Naive thymus-derived CD8-positive, alpha-beta T cell (primary cell): ENCODE measurements at regions not wholly inside any gene's neighbourhood (a gene's known extent, or its start where the extent isn't known, plus 50 kb on each side); places are given as distances from the start of the nearest gene placed in this dataset.
"Not testable (repeated sequence)": the region's sequence is repeated elsewhere in the genome, so short reads cannot be mapped to it uniquely, and the experiment has no call there.

Source experiments
- ATAC-seq, 2 donors: fragments of 150-1000 bp; cut with Tn5 transposase in 1 of 2; sonication (Bioruptor Pico), chemical (Tn5 transposase) in 1 of 2; 1 replicate in 1 of 2; 2 replicates in 1 of 2; pipeline ENCODE4 v1.10.0; 2021; ENCODE audit warnings: mild to moderate bottlenecking in 2 of 2, moderate library complexity in 2 of 2
- POLR2A ChIA-PET: fragments of 350-600 bp; sonication (Branson Sonifier 250); formaldehyde crosslinking; loops from one replicate; lab custom pipeline; 2021; ENCODE audit warnings: antibody characterized with exemption; lab: Charles Lee
- DNase-seq, 10 donors: peaks; one replicate each; pipeline versions ENCODE4 v3.0.0 to v3.0.0-alpha.2; 2020 to 2022
- H3K27ac Mint-ChIP-seq, 10 donors: one replicate each; pipeline ENCODE4 v1.8.0; 2020 to 2022; ENCODE audit warnings: mild to moderate bottlenecking in 10 of 10, mixed read lengths in 10 of 10, moderate library complexity in 4 of 10, inconsistent platforms in 1 of 10
- H3K27me3 Mint-ChIP-seq, 5 donors: one replicate each; pipeline ENCODE4 v1.8.0; 2021 to 2022; ENCODE audit warnings: mixed read lengths in 5 of 5
- H3K36me3 Mint-ChIP-seq, 3 donors: one replicate each; pipeline ENCODE4 v1.8.0; 2020 to 2022; ENCODE audit warnings: mixed read lengths in 3 of 3, mild to moderate bottlenecking in 2 of 3, inconsistent platforms in 1 of 3
- H3K4me1 Mint-ChIP-seq, 4 donors: one replicate each; pipeline ENCODE4 v1.8.0; 2021 to 2022; ENCODE audit warnings: mixed read lengths in 4 of 4
- H3K4me3 Mint-ChIP-seq, 10 donors: one replicate each; pipeline ENCODE4 v1.8.0; 2020 to 2022; ENCODE audit warnings: mild to moderate bottlenecking in 10 of 10, mixed read lengths in 10 of 10, moderate library complexity in 6 of 10, inconsistent platforms in 1 of 10
- H3K9me3 Mint-ChIP-seq, 9 donors: one replicate each; pipeline ENCODE4 v1.8.0; 2020 to 2022; ENCODE audit warnings: mixed read lengths in 9 of 9, mild to moderate bottlenecking in 3 of 9, inconsistent platforms in 1 of 9, moderate library complexity in 1 of 9

DNA sequence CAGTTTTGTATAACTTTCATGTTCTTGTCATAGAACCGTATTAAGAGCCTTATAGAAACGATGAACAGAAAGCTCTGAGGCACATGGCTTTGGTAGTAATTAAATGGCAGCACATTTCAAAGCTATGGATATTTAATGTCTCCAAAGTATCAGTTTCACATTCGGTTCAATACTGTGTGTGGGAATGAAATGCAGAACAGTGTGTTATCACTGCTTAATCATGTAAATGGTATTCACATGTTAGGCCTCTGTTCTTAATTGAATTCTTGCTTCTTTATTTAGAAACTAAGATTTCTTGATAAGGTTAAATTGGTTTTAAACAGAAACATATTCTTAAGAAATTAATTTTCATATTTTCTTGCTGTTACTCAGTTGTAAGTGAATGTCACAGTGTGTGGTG lies 701.0 kb upstream of the PITX2 start:
- POLR2A ChIA-PET = no interaction called here
- peaks cover 0 to 10% (median 0%) of the 10 kb centered on the region in 9 donors for H3K9me3 Mint-ChIP-seq
- peaks cover 0 to 1% (median 0%) of the 10 kb centered on the region in 5 donors for H3K27me3 Mint-ChIP-seq
- H3K4me3 Mint-ChIP-seq = no peak overlapping the region
- ATAC-seq = no peak
- no peak for DNase-seq
- H3K27ac Mint-ChIP-seq = no peak overlapping the region
- no peaks in the 10 kb centered on the region for H3K4me1 Mint-ChIP-seq
- H3K36me3 Mint-ChIP-seq = no peaks in the 10 kb centered on the region

DNA sequence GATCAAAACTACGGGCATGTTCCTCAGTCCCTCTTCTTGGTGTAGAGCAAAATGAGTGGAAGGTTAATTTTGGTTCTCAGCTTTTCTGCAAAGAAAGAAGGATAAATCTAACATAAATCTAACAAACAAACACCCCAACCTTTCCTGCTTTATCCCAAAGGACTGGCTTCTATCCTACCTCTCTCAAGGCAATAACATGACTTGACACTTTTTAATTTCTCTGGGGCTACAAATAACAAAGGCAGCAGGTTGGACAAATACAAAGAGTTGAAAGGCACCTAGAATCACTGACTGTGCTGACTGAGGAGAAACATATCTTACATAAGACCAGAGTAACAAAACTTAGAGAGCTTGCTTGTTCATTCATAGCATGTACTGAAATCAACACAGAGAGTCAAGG lies 703.6 kb upstream of the PITX2 start:
- ATAC-seq (no peak), DNase-seq (no peak)
- H3K36me3 Mint-ChIP-seq = no peaks in the 10 kb centered on the region
- no peaks in the 10 kb centered on the region for H3K4me1 Mint-ChIP-seq
- POLR2A ChIA-PET = no interaction called here
- peaks cover 0 to 1% (median 0%) of the 10 kb centered on the region in 5 donors for H3K27me3 Mint-ChIP-seq
- no peak overlapping the region for H3K4me3 Mint-ChIP-seq
- no peak overlapping the region for H3K27ac Mint-ChIP-seq
- H3K9me3 Mint-ChIP-seq = peaks cover 0 to 11% (median 0%) of the 10 kb centered on the region in 9 donors

DNA sequence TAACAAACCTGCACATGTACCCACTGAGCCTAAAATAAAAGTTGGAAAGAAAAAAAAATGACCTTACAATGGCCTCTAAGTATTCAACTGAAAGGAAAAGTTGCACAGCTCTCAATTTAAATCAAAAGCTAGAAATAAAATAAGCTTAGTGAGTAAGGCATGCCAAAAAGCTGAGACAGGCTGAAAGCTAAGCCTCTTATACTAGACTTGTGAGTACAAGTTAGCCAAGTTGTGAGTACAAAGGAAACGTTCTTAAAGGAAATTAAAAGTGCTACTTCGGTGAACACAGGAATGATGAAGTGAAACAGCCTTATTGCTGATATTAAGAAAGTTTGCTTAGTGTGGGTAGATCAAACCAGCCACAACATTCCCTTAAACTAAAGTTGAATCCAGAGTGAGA lies 707.9 kb upstream of the PITX2 start:
- H3K9me3 Mint-ChIP-seq = peaks cover 0 to 21% (median 3%) of the 10 kb centered on the region in 9 donors
- peaks cover 0 to 1% (median 0%) of the 10 kb centered on the region in 5 donors for H3K27me3 Mint-ChIP-seq
- H3K4me1 Mint-ChIP-seq = no peaks in the 10 kb centered on the region
- ATAC-seq (no peak), DNase-seq (no peak)
- POLR2A ChIA-PET = no interaction called here
- no peak overlapping the region for H3K27ac Mint-ChIP-seq
- H3K36me3 Mint-ChIP-seq = no peaks in the 10 kb centered on the region
- no peak overlapping the region for H3K4me3 Mint-ChIP-seq

DNA sequence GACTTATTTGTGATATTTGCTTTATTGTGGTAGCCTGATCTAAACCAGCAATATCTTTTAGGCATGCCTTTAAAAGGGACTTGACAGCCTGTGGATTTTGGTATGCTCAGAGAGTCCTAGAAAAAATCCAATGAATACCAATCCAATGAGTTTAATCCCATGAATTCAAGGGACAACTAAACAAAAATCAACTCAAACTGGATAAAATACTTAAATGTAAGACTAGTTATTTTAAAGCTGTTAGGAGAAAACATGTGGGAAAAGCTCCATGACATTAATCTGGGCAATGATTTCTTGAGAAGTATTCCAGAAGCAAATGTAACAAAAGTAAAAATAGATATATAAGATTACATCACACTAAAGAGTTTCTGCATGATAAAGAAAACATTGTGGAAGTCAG lies 711.5 kb upstream of the PITX2 start:
- DNase-seq (no peak), ATAC-seq (no peak)
- POLR2A ChIA-PET = no interaction called here
- Mint-ChIP-seq H3K9me3 (peaks cover 0 to 18% (median 5%) of the 10 kb centered on the region in 9 donors), H3K4me3 (no peak overlapping the region), H3K4me1 (no peaks in the 10 kb centered on the region), H3K36me3 (no peaks in the 10 kb centered on the region), H3K27ac (no peak overlapping the region), H3K27me3 (no peaks in the 10 kb centered on the region)

DNA sequence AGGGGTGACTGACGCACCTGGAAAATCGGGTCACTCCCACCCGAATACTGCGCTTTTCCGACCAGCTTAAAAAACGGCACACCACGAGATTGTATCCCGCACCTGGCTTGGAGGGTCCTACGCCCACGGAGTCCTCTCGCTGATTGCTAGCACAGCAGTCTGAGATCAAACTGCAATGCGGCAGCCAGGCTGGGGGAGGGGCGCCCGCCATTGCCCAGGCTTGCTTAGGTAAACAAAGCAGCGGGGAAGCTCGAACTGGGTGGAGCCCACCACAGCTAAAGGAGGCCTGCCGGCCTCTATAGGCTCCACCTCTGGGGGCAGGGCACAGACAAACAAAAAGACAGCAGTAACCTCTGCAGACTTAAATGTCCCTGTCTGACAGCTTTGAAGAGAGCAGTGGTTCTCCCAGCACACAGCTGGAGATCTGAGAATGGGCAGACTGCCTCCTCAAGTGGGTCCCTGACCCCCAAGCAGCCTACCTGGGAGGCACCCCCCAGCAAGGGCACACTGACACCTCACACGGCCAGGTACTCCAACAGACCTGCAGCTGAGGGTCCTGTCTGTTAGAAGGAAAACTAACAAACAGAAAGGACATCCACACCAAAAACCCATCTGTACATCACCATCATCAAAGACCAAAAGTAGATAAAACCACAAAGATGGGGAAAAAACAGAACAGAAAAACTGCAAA lies 714.5 kb upstream of the PITX2 start:
- ATAC-seq, H3K27me3 Mint-ChIP-seq, H3K9me3 Mint-ChIP-seq, H3K36me3 Mint-ChIP-seq, H3K4me1 Mint-ChIP-seq, DNase-seq, POLR2A ChIA-PET, H3K4me3 Mint-ChIP-seq, H3K27ac Mint-ChIP-seq: not testable (repeated sequence)

DNA sequence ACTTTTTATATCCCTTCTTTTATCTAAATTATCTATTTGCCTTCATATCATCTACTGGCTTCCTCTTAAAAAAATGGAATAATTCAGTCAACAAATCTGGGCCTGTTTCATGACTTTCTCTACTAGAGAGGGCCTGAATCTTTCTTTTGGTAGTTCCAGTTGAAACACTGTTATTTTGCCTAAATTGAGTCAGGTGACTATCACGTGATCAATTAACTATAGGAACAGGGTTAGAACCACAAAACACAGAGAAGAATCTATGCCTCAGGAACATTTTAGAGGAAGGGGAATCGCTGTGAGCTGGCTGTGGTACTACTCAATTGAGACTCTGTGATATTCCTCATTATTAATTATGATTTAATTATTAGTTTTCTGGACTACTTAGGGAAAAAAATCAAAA lies 736.7 kb upstream of the PITX2 start:
- peaks cover 0 to 16% (median 2%) of the 10 kb centered on the region in 9 donors for H3K9me3 Mint-ChIP-seq
- POLR2A ChIA-PET = no interaction called here

DNA sequence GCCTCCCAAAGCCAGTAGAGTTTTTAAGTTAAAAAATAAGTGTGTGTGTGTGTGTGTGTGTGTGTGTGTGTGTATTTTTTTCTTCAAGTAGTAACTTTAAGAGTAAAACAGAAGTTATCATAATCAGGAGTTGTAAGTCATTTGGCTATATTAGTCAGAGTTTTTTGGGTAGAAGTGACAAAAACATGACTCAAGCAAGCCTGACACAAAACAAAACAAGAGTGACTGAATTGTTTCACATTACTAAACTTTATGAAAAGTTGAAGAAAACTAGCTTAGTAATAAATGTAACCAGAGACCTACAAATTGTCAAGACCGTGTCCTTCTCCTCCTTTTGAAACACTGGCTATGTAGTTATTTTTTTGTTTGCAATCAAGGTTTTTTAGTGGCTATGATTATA lies 738.0 kb upstream of the PITX2 start:
- no peaks in the 10 kb centered on the region for H3K27me3 Mint-ChIP-seq
- H3K4me1 Mint-ChIP-seq = no peaks in the 10 kb centered on the region
- H3K36me3 Mint-ChIP-seq = no peaks in the 10 kb centered on the region
- DNase-seq (no peak), ATAC-seq (no peak)
- no peak overlapping the region for H3K27ac Mint-ChIP-seq
- POLR2A ChIA-PET = no interaction called here
- no peak overlapping the region for H3K4me3 Mint-ChIP-seq
- peaks cover 0 to 16% (median 2%) of the 10 kb centered on the region in 9 donors for H3K9me3 Mint-ChIP-seq

More for the DNA sequence above, 736.7 kb upstream of the PITX2 start:
- no peaks in the 10 kb centered on the region for H3K27me3 Mint-ChIP-seq
- H3K4me1 Mint-ChIP-seq = no peaks in the 10 kb centered on the region
- no peak overlapping the region for H3K4me3 Mint-ChIP-seq
- H3K36me3 Mint-ChIP-seq = no peaks in the 10 kb centered on the region
- H3K27ac Mint-ChIP-seq = no peak overlapping the region
- DNase-seq = no peak
- no peak for ATAC-seq

DNA sequence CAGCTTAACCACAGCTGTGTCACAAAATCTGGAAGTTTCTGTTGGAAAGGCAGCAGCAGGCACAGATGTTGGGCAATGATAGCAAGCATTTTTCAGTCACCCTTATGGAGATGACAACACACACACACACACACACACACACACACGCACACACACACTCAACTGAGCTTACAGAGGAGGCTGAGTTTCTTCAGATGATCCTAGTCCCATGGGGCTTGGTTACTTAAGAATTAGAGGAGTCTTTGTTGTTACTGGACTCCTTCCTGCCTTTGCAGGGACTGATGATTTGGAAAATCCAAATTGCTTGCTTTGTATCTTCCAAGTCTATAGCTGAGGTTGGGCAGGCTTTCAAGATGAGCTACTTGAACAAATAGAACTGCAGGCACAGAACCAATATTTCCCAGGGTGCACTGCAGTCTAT lies 740.1 kb upstream of the PITX2 start:
- no peak for DNase-seq
- ATAC-seq = no peak
- peaks cover 0 to 26% (median 7%) of the 10 kb centered on the region in 9 donors for H3K9me3 Mint-ChIP-seq
- H3K4me1 Mint-ChIP-seq = no peaks in the 10 kb centered on the region
- H3K27me3 Mint-ChIP-seq = no peaks in the 10 kb centered on the region
- H3K4me3 Mint-ChIP-seq = no peak overlapping the region
- H3K27ac Mint-ChIP-seq = no peak overlapping the region
- no peaks in the 10 kb centered on the region for H3K36me3 Mint-ChIP-seq
- POLR2A ChIA-PET = no interaction called here

DNA sequence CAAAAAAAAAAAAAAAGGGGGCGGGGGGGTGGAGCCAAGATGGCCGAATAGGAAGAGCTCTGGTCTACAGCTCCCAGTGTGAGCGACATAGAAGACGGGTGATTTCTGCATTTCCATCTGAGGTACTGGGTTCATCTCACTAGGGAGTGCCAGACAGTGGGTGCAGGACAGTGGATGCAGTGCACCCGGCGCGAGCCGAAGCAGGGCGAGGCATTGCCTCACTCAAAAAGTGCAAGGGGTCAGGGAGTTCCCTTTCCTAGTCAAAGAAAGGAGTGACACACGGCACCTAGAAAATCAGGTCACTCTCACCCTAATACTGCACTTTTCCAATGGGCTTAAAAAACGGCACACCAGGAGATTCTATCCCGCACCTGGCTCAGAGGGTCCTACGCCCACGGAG lies 755.0 kb upstream of the PITX2 start:
- ATAC-seq, DNase-seq, H3K4me1 Mint-ChIP-seq, H3K4me3 Mint-ChIP-seq, H3K27me3 Mint-ChIP-seq, POLR2A ChIA-PET, H3K27ac Mint-ChIP-seq, H3K36me3 Mint-ChIP-seq: not testable (repeated sequence)
- H3K9me3 Mint-ChIP-seq = peaks cover 0 to 20% (median 6%) of the 10 kb centered on the region in 9 donors

DNA sequence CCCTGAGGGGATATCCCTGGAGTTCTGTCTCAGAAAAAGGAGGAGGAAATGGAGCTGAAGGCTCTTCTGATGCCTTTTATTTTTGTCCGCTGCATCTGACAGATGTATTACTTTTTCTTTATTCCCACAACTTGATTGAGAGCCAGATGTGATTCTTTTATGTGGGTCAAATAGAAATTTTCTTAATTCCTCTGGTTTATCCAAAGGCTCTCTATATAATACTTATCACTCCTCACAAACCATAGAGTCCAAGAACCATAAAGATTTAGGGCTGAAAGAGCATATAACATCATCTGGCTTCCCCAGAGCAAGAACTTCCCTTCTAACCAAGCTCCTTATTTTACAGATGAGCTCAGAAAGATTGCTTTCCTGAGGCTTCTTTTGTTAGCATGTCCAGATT lies 756.7 kb upstream of the FAM241A start:
- H3K9me3 Mint-ChIP-seq = peaks cover 6 to 27% (median 8%) of the 10 kb centered on the region in 9 donors
- no peak overlapping the region for H3K4me3 Mint-ChIP-seq
- ATAC-seq (no peak), DNase-seq (no peak)
- no peaks in the 10 kb centered on the region for H3K36me3 Mint-ChIP-seq
- POLR2A ChIA-PET = no interaction called here
- no peak overlapping the region for H3K27ac Mint-ChIP-seq
- no peaks in the 10 kb centered on the region for H3K4me1 Mint-ChIP-seq
- H3K27me3 Mint-ChIP-seq = no peaks in the 10 kb centered on the region

DNA sequence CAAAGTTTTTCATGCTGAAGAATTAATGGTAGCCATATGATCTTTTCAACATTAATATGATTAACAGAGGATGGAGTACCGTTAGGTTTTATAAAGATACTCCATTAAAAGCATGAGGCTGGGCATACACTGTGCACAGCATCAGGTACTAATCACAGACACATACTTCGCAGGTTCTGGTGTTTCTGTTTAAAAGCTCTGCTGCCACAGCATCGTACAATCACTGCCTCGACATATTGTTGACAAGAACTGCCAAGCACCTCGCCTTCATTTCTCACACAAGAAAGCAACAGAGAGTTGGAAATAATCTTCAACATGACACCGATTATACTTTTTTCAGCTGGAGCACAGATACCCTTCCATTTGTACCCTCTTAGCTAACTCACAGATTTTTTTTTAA lies 753.4 kb upstream of the FAM241A start:
- no peaks in the 10 kb centered on the region for H3K4me1 Mint-ChIP-seq
- ATAC-seq = no peak
- H3K9me3 Mint-ChIP-seq = peaks cover 0 to 19% (median 7%) of the 10 kb centered on the region in 9 donors
- no peak overlapping the region for H3K27ac Mint-ChIP-seq
- POLR2A ChIA-PET = no interaction called here
- H3K36me3 Mint-ChIP-seq = no peaks in the 10 kb centered on the region
- no peak overlapping the region for H3K4me3 Mint-ChIP-seq
- DNase-seq = no peak
- no peaks in the 10 kb centered on the region for H3K27me3 Mint-ChIP-seq

DNA sequence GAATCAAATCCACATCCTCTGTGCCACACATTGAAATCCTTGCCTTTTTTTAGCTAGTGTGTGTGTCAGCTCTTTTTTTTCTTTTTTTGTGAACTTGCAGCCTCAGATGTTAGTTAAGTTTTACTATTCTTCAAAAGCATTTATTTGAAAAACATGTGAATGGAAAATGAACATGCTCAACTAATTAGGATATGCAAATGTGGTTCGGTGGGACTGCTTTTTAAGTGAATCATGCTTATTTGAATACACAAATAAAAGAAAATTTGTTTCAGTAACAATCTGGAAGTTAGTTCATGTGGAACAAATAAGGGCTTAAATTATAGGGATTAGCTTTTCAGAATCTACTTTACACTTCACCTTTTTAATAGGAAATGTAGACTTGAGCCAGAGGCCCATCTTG lies 751.5 kb upstream of the FAM241A start:
- POLR2A ChIA-PET = no interaction called here

DNA sequence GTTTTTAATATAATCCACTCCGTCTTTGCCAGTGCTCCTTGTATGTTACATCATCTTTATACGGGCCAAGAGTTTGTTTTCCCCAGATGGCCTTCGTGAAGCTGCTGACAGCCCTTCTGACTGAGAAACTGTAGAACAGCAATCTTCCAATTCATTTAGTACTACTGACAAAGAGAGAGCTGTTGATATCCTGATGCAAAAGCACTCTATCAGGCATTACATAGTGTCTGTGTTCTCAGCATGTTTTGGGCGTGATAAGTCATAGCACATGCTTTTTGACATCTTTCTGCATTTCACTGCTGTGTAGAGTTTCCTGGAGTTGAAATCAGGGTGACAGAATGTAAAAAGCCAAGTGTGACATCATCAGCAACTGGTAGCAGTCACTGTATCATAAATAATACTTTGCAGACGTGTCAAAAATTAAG lies 746.3 kb upstream of the FAM241A start:
- H3K4me3 Mint-ChIP-seq = no peak overlapping the region
- no peaks in the 10 kb centered on the region for H3K36me3 Mint-ChIP-seq
- peaks cover 0 to 8% (median 0%) of the 10 kb centered on the region in 9 donors for H3K9me3 Mint-ChIP-seq
- DNase-seq (no peak), ATAC-seq (no peak)
- POLR2A ChIA-PET = no interaction called here
- H3K27ac Mint-ChIP-seq = no peak overlapping the region
- H3K4me1 Mint-ChIP-seq = no peaks in the 10 kb centered on the region
- no peaks in the 10 kb centered on the region for H3K27me3 Mint-ChIP-seq

More for the DNA sequence above, 751.5 kb upstream of the FAM241A start:
- H3K4me3 Mint-ChIP-seq = no peak overlapping the region
- no peaks in the 10 kb centered on the region for H3K36me3 Mint-ChIP-seq
- H3K4me1 Mint-ChIP-seq = no peaks in the 10 kb centered on the region
- ATAC-seq (no peak), DNase-seq (no peak)
- H3K27ac Mint-ChIP-seq = no peak overlapping the region
- peaks cover 2 to 23% (median 6%) of the 10 kb centered on the region in 9 donors for H3K9me3 Mint-ChIP-seq
- no peaks in the 10 kb centered on the region for H3K27me3 Mint-ChIP-seq

DNA sequence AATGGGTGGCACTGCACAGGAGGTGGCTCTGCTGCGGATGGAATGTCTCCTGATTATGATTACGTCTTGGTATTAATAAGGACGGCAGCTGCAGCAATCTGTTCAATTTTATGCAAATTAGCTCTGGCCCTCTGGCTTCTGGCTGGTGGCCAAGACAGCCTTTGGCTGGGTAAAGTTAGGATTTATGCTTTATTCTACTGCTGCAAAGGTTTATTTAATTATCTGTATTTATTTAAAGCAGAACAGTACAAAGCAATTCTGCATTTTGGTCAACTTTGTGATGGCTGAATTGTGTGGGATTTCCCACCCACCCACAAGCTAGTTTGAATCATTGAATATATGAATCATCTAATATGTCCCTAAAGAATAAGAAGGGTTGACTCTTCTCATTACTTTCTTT lies 745.6 kb upstream of the FAM241A start:
- H3K4me3 Mint-ChIP-seq = no peak overlapping the region
- POLR2A ChIA-PET = no interaction called here
- peaks cover 0 to 8% (median 0%) of the 10 kb centered on the region in 9 donors for H3K9me3 Mint-ChIP-seq
- H3K27ac Mint-ChIP-seq = no peak overlapping the region
- H3K27me3 Mint-ChIP-seq = no peaks in the 10 kb centered on the region
- no peak for ATAC-seq
- no peak for DNase-seq
- H3K4me1 Mint-ChIP-seq = no peaks in the 10 kb centered on the region
- no peaks in the 10 kb centered on the region for H3K36me3 Mint-ChIP-seq
